Liver (tissue), 8 donors: ENCODE measurements at regions not wholly inside any gene's neighbourhood (a gene's known extent, or its start where the extent isn't known, plus 50 kb on each side); places are given as distances from the start of the nearest gene placed in this dataset.

Experiments used
- DNase-seq: peaks from one replicate; pipeline ENCODE4 v3.0.0-alpha.2; 2017; ENCODE audit warnings: low spot score
- H3K27ac ChIP-seq, 2 donors: one replicate each; pipeline ENCODE4 v1.7.0; 2013; ENCODE audit warnings: inconsistent platforms in 2 of 2, low read length in 2 of 2, control low read depth in 1 of 2, low read depth in 1 of 2, mild to moderate bottlenecking in 1 of 2
- H3K27me3 ChIP-seq, 4 donors: one replicate each; pipeline versions ENCODE4 v1.6.1 to v1.7.0; 2013; ENCODE audit warnings: low read length in 3 of 4, inconsistent platforms in 1 of 4, mild to moderate bottlenecking in 1 of 4, moderate library complexity in 1 of 4; ENCODE audit not compliant: control insufficient read depth in 4 of 4, insufficient read depth in 4 of 4
- H3K36me3 ChIP-seq, 4 donors: one replicate each; pipeline versions ENCODE4 v1.6.1 to v1.7.0; 2013; ENCODE audit warnings: low read length in 3 of 4, mild to moderate bottlenecking in 3 of 4, low read depth in 1 of 4, moderate library complexity in 1 of 4; ENCODE audit not compliant: control insufficient read depth in 4 of 4, insufficient read depth in 3 of 4
- H3K4me1 ChIP-seq, 4 donors: one replicate each; pipeline versions ENCODE4 v1.6.1 to v1.7.0; 2013; ENCODE audit warnings: low read length in 3 of 4, mild to moderate bottlenecking in 3 of 4, moderate library complexity in 1 of 4; ENCODE audit not compliant: control insufficient read depth in 4 of 4, insufficient read depth in 4 of 4
- H3K4me3 ChIP-seq, 3 donors: one replicate each; pipeline versions ENCODE4 v1.6.1 to v1.7.0; 2013; ENCODE audit warnings: low read length in 3 of 3, control low read depth in 1 of 3, low read depth in 1 of 3, mild to moderate bottlenecking in 1 of 3
- H3K9ac ChIP-seq, 2 donors: one replicate each; pipeline ENCODE4 v1.7.0; 2013; ENCODE audit warnings: low read length in 2 of 2, mild to moderate bottlenecking in 2 of 2, moderate library complexity in 2 of 2, control low read depth in 1 of 2, low read depth in 1 of 2
- H3K9me3 ChIP-seq, 4 donors: one replicate each; pipeline versions ENCODE4 v1.6.1 to v1.7.0; 2013; ENCODE audit warnings: low read length in 3 of 4; ENCODE audit not compliant: control insufficient read depth in 4 of 4
- CTCF ChIP-seq: fragments of 150-350 bp; IDR thresholded peaks from 2 replicates; pipeline ENCODE4 v1.5.1; 2017; ENCODE audit warnings: improper control_type of control experiment, low read depth, low read length; ENCODE audit not compliant: missing input control
- EGR1 ChIP-seq, 2 donors: IDR thresholded peaks; 2 replicates each; pipeline ENCODE4 v1.6.1; 2016 to 2018; ENCODE audit warnings: antibody characterized with exemption in 2 of 2, low read depth in 2 of 2
- FOXA2 ChIP-seq: IDR thresholded peaks from 2 replicates; pipeline ENCODE4 v1.6.1; 2016; ENCODE audit warnings: antibody characterized with exemption
- GABPA ChIP-seq, 2 donors: IDR thresholded peaks in 1 of 2; conservative IDR thresholded peaks in 1 of 2; 2 replicates each; pipeline ENCODE4 v1.6.1; 2016; ENCODE audit warnings: antibody characterized with exemption in 2 of 2, mild to moderate bottlenecking in 1 of 2, moderate library complexity in 1 of 2
- HNF4A ChIP-seq, 2 donors: conservative IDR thresholded peaks; 2 replicates each; pipeline ENCODE4 v1.6.1; 2016; ENCODE audit warnings: antibody characterized with exemption in 2 of 2, mild to moderate bottlenecking in 2 of 2
- HNF4G ChIP-seq: IDR thresholded peaks from 2 replicates; pipeline ENCODE4 v1.6.1; 2016; ENCODE audit warnings: antibody characterized with exemption
- JUND ChIP-seq, 2 donors: IDR thresholded peaks; 2 replicates each; pipeline ENCODE4 v1.6.1; 2016; ENCODE audit warnings: antibody characterized with exemption in 2 of 2
- MAX ChIP-seq: IDR thresholded peaks from 2 replicates; pipeline ENCODE4 v1.6.1; 2016; ENCODE audit warnings: antibody characterized with exemption
- NR2F2 ChIP-seq: IDR thresholded peaks from 2 replicates; pipeline ENCODE4 v1.6.1; 2016; ENCODE audit warnings: antibody characterized with exemption
- RAD21 ChIP-seq, 2 donors: IDR thresholded peaks; 2 replicates each; pipeline ENCODE4 v1.6.1; 2016; ENCODE audit warnings: antibody characterized with exemption in 2 of 2, mild to moderate bottlenecking in 2 of 2
- REST ChIP-seq: IDR thresholded peaks from 2 replicates; pipeline ENCODE4 v1.6.1; 2016; ENCODE audit warnings: antibody characterized with exemption, mild to moderate bottlenecking
- RXRA ChIP-seq, 2 donors: IDR thresholded peaks; 2 replicates each; pipeline ENCODE4 v1.6.1; 2017 to 2018; ENCODE audit warnings: antibody characterized with exemption in 2 of 2, mild to moderate bottlenecking in 1 of 2
- TAF1 ChIP-seq: conservative IDR thresholded peaks from 2 replicates; pipeline ENCODE4 v1.6.1; 2016; ENCODE audit warnings: antibody characterized with exemption, mild to moderate bottlenecking
- YY1 ChIP-seq: IDR thresholded peaks from 2 replicates; pipeline ENCODE4 v1.6.1; 2016; ENCODE audit warnings: antibody characterized with exemption, mild to moderate bottlenecking
- WGBS: extraction: QIAGEN DNeasy Blood & Tissue Kit; methylation state at CpG from one replicate; pipeline ENCODE4 v1.1.7; 2013; 5-methylcytosine and 5-hydroxymethylcytosine counted together
- TF ChIP-seq, protein P1 (sequence below): IDR thresholded peaks from 2 replicates; pipeline ENCODE4 v1.6.1; 2016; ENCODE audit warnings: antibody characterized with exemption
- TF ChIP-seq, protein P2 (sequence below): IDR thresholded peaks from 2 replicates; pipeline ENCODE4 v1.6.1; 2016; ENCODE audit warnings: antibody characterized with exemption
- donor health status: healthy.
- donor health status: healthy.
- donor health status: healthy.
- donor health status: healthy.
- donor health status: healthy.

DNA sequence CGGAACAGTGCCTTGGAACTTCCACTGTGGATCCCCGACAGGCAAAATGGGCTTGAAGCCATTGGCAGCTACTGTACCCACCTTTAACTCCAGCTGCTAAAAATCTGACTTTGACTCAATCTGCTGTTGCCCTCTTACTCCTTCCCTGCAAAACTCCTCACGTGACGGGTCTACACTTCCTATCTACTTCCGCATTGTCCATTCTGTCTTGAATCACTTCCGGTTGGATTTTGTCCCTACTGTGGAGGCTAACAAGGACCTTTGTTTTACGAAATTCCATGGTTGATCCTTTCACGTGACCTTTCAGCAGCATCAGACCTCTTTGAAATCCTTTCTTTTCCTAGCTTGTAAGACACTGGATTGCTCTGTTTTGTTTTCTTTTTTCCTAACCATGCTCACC is 268.4 kb downstream of the PRDM2 start:
- no peak for DNase-seq
- H3K4me1 ChIP-seq, result no peaks in the 10 kb centered on the region
- H3K9ac ChIP-seq, result no peak overlapping the region
- no peak overlapping the region for H3K27ac ChIP-seq
- H3K9me3 ChIP-seq, result peaks cover 0 to 7% (median 3%) of the 10 kb centered on the region in 4 donors
- TF ChIP-seq TAF1, result no peak
- TF ChIP-seq REST, result no peak
- no peak for TF ChIP-seq GABPA (IDR thresholded peaks at IDR 0.05 in 1 of 2, conservative IDR thresholded peaks at IDR 0.05 in 1 of 2)
- TF ChIP-seq FOXA2, result no peak
- TF ChIP-seq NR2F2, result no peak
- peaks cover 0 to 6% (median 0%) of the 10 kb centered on the region in 4 donors for H3K27me3 ChIP-seq
- H3K4me3 ChIP-seq, result no peak overlapping the region
- 72% methylated on average over 8 of the region's 8 CpGs for WGBS
- H3K36me3 ChIP-seq, result no peaks in the 10 kb centered on the region

GRCh38 chr1:13970631-13971247 is 270.8 kb downstream of the PRDM2 start:
- no peaks in the 10 kb centered on the region for H3K36me3 ChIP-seq
- DNase-seq, result no peak
- no peak overlapping the region for H3K27ac ChIP-seq
- no peak overlapping the region for H3K4me3 ChIP-seq
- peaks cover 0 to 7% (median 3%) of the 10 kb centered on the region in 4 donors for H3K9me3 ChIP-seq
- H3K27me3 ChIP-seq, result peaks cover 0 to 2% (median 2%) of the 10 kb centered on the region in 4 donors
- H3K4me1 ChIP-seq, result no peaks in the 10 kb centered on the region
- TF ChIP-seq NR2F2 (no peak), CTCF (no peak), EGR1 (IDR thresholded peaks at IDR 0.05; ENCODE audit: low read depth in 2 of 2) (no peak), RXRA (IDR thresholded peaks at IDR 0.05) (no peak), JUND (IDR thresholded peaks at IDR 0.05) (no peak)
- no peak overlapping the region for H3K9ac ChIP-seq

DNA sequence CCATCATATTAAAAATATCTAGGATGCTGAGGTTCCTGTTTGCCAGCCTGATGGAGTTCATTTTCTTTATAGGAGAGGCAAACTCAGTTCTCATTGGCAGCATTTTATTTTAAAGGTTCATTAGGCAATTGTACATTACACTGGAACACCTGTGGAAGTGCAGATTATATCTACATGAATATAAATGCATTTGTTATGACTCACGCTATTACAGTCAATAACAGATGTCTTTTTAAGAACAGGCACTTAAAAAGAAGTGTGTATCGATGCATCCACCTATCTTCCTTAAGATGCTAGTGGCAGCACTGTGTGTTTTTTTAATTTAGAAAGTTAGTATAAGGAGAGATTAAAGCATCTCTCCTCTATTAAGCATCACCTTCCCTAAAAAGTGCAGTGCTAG is 276.5 kb downstream of the PRDM2 start:
- H3K36me3 ChIP-seq, result no peaks in the 10 kb centered on the region
- no peak overlapping the region for H3K4me3 ChIP-seq
- H3K4me1 ChIP-seq, result no peaks in the 10 kb centered on the region
- H3K9me3 ChIP-seq, result no peaks in the 10 kb centered on the region
- no peak overlapping the region for H3K9ac ChIP-seq
- peaks cover 0 to 2% (median under 1%) of the 10 kb centered on the region in 4 donors for H3K27me3 ChIP-seq
- WGBS, result 82% methylated on average over 2 of the region's 2 CpGs
- H3K27ac ChIP-seq, result no peak overlapping the region
- no peak for DNase-seq
- no peak for TF ChIP-seq REST
- no peak for TF ChIP-seq FOXA2
- TF ChIP-seq HNF4G, result no peak
- no peak for TF ChIP-seq HNF4A (conservative IDR thresholded peaks at IDR 0.05)
- TF ChIP-seq, protein P1, sequence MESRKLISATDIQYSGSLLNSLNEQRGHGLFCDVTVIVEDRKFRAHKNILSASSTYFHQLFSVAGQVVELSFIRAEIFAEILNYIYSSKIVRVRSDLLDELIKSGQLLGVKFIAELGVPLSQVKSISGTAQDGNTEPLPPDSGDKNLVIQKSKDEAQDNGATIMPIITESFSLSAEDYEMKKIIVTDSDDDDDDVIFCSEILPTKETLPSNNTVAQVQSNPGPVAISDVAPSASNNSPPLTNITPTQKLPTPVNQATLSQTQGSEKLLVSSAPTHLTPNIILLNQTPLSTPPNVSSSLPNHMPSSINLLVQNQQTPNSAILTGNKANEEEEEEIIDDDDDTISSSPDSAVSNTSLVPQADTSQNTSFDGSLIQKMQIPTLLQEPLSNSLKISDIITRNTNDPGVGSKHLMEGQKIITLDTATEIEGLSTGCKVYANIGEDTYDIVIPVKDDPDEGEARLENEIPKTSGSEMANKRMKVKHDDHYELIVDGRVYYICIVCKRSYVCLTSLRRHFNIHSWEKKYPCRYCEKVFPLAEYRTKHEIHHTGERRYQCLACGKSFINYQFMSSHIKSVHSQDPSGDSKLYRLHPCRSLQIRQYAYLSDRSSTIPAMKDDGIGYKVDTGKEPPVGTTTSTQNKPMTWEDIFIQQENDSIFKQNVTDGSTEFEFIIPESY, result no peak
- TF ChIP-seq GABPA (IDR thresholded peaks at IDR 0.05 in 1 of 2, conservative IDR thresholded peaks at IDR 0.05 in 1 of 2), result no peak
- TF ChIP-seq MAX, result no peak
- TF ChIP-seq JUND (IDR thresholded peaks at IDR 0.05), result no peak
- TF ChIP-seq, protein P2, sequence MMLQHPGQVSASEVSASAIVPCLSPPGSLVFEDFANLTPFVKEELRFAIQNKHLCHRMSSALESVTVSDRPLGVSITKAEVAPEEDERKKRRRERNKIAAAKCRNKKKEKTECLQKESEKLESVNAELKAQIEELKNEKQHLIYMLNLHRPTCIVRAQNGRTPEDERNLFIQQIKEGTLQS, result no peak
- TF ChIP-seq YY1, result no peak
- TF ChIP-seq RXRA (IDR thresholded peaks at IDR 0.05), result no peak
- no peak for TF ChIP-seq RAD21 (IDR thresholded peaks at IDR 0.05)
- TF ChIP-seq NR2F2, result no peak
